ENCODE measurements at regions not wholly inside any gene's neighbourhood (a gene's known extent, or its start where the extent isn't known, plus 50 kb on each side); places are given as distances from the start of the nearest gene placed in this dataset.
"Not testable (repeated sequence)": the region's sequence is repeated elsewhere in the genome, so short reads cannot be mapped to it uniquely, and the experiment has no call there.

DNA sequence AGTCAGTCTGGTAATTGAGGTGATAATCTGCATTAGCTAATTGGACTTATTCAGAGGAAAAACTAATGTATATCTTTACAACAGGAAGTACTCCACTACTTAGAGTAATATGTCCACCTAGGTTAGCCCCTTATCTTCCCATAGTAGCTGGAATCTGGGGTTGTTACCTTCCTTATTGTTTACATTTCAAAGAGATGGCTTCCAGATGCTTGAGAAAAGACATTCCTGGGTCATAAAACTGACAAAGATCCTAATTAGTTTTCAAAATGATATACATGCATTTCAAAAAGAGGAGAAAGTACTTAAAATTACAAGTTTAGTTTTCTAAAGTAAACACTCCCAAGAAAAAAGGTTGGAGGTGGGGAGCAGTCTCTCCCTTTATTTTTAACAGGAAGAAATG, 78.1 kb downstream of the RPL10L start:
- no peaks in the 10 kb centered on the region for H3K27me3 ChIP-seq
- no peaks in the 10 kb centered on the region for H3K4me1 ChIP-seq
- DNase-seq: no peak
- H3K36me3 ChIP-seq: no peaks in the 10 kb centered on the region
- H3K27ac ChIP-seq: no peak overlapping the region
- intact Hi-C loops (cut with DNase I): no loop called here
- H3K9me3 ChIP-seq: no peaks in the 10 kb centered on the region
- H3K4me3 ChIP-seq: no peak overlapping the region
- no peak for ATAC-seq
- no peak for TF ChIP-seq CTCF (IDR thresholded peaks at IDR 0.05)

GRCh38 chr14:46571970-46572369, 79.6 kb downstream of the RPL10L start:
- H3K4me3 ChIP-seq: no peak overlapping the region
- intact Hi-C loops (cut with DNase I): no loop called here
- no peaks in the 10 kb centered on the region for H3K4me1 ChIP-seq
- no peak overlapping the region for H3K27ac ChIP-seq
- ATAC-seq (no peak), DNase-seq (no peak)
- no peaks in the 10 kb centered on the region for H3K27me3 ChIP-seq
- H3K9me3 ChIP-seq: no peaks in the 10 kb centered on the region
- TF ChIP-seq CTCF (IDR thresholded peaks at IDR 0.05): no peak
- no peaks in the 10 kb centered on the region for H3K36me3 ChIP-seq

DNA sequence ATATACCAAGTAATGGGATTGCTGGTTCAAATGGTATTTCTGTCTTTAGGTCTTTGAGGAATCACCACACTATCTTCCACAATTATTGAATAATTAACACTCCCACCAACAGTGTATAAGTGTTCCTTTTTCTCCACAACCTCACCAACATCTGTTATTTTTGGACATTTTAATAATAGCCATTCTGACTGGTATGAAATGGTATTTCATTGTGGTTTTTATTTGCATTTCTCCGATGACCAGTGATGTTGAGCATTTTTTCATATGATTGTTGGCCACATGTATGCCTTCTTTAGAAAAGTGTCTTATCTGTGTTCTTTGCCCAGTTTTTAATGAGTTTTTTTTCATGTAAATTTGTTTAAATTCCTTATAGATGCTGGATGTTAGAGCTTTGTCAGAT, 83.4 kb downstream of the RPL10L start:
- intact Hi-C loops (cut with DNase I); H3K4me1 ChIP-seq; H3K36me3 ChIP-seq; DNase-seq; H3K27me3 ChIP-seq; H3K9me3 ChIP-seq; H3K27ac ChIP-seq; ATAC-seq; H3K4me3 ChIP-seq: not testable (repeated sequence)

- H3K4me1 ChIP-seq: no peaks in the 10 kb centered on the region
- no peak overlapping the region for H3K27ac ChIP-seq
- intact Hi-C loops (cut with DNase I): no loop called here
- no peak overlapping the region for H3K4me3 ChIP-seq
- no peaks in the 10 kb centered on the region for H3K9me3 ChIP-seq
- TF ChIP-seq CTCF (IDR thresholded peaks at IDR 0.05): no peak
- ATAC-seq: no peak
- no peak for DNase-seq
- no peaks in the 10 kb centered on the region for H3K36me3 ChIP-seq
- no peaks in the 10 kb centered on the region for H3K27me3 ChIP-seq
These were observed 100.7 kb downstream of the RPL10L start for GRCh38 chr14:46550836-46551235.

DNA sequence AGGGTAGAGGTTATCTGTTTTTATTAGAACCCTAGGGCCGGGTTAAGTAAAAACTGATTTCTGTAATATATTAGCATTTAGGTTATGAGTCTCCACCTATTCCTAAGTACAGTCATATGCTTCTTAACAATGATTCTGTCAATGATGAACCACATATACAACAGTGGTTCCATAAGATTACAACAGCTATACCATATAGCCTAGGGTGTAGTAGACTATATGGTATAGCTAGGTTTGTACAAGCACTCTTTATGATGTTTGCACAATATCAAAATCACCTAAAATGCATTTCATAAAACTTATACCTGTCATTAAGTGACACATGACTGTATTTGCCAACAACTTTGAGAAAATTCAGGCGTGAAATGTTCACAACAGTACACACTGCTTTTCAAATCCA, 110.6 kb downstream of the RPL10L start:
- no peak for ATAC-seq
- no peaks in the 10 kb centered on the region for H3K9me3 ChIP-seq
- DNase-seq: no peak
- no peaks in the 10 kb centered on the region for H3K36me3 ChIP-seq
- intact Hi-C loops (cut with DNase I): no loop called here
- H3K4me1 ChIP-seq: no peaks in the 10 kb centered on the region
- TF ChIP-seq CTCF (IDR thresholded peaks at IDR 0.05): no peak
- H3K27me3 ChIP-seq: no peaks in the 10 kb centered on the region
- no peak overlapping the region for H3K27ac ChIP-seq
- H3K4me3 ChIP-seq: no peak overlapping the region

DNA sequence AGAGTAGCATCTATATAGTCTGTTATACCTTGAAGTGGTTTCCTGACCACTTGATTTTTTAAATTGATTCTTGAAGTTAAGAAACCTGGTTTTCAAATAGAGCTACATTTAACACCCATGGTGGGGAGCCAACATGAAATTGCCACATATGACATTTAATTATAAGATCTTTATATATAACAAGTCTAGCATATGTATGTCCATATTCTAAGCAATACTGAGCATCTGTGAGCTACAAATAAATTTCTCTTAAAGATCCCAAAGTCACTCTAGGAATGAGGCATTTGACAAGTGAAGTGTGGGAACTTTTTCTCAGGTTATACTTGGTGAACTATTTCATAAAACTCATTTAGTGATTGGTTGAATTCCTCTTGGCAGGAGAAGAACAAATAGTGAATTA, 132.5 kb downstream of the RPL10L start:
- intact Hi-C loops (cut with DNase I): no loop called here
- no peak for TF ChIP-seq CTCF (IDR thresholded peaks at IDR 0.05)
- no peak overlapping the region for H3K4me3 ChIP-seq
- H3K27me3 ChIP-seq: no peaks in the 10 kb centered on the region
- H3K9me3 ChIP-seq: no peaks in the 10 kb centered on the region
- ATAC-seq (no peak), DNase-seq (no peak)
- no peaks in the 10 kb centered on the region for H3K4me1 ChIP-seq
- no peaks in the 10 kb centered on the region for H3K36me3 ChIP-seq
- no peak overlapping the region for H3K27ac ChIP-seq

DNA sequence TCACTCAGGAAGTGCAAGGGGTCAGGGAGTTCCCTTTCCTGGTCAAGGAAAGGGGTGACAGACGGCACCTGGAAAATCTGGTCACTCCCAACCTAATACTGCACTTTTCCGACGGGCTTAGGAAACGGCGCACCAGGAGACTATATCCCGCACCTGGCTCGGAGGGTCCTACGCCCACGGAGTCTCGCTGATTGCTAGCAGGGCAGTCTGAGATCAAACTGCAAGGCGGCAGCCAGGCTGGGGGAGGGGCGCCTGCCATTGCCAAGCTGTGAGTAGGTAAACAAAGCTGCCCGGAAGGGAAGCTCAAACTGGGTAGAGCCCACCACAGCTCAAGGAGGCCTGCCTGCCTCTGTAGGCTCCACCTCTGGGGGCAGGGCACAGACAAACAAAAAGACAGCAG, 142.8 kb downstream of the RPL10L start:
- H3K4me1 ChIP-seq; H3K9me3 ChIP-seq; ATAC-seq; H3K27me3 ChIP-seq; H3K27ac ChIP-seq; H3K36me3 ChIP-seq; DNase-seq; H3K4me3 ChIP-seq; intact Hi-C loops (cut with DNase I): not testable (repeated sequence)
